GM19395 (cell line): ENCODE measurements at regions not wholly inside any gene's neighbourhood (a gene's known extent, or its start where the extent isn't known, plus 50 kb on each side); places are given as distances from the start of the nearest gene placed in this dataset.

Experiments
- ATAC-seq: cut with Tn5 transposase; IDR thresholded peaks from one replicate; pipeline ENCODE4 v1.9.1; 2021; ENCODE audit warnings: mild to moderate bottlenecking, moderate library complexity; ENCODE audit not compliant: unreplicated experiment

GRCh38 chr1:8147956-8148355 is 121.8 kb upstream of the ERRFI1 start:
- ATAC-seq, result no peak

DNA sequence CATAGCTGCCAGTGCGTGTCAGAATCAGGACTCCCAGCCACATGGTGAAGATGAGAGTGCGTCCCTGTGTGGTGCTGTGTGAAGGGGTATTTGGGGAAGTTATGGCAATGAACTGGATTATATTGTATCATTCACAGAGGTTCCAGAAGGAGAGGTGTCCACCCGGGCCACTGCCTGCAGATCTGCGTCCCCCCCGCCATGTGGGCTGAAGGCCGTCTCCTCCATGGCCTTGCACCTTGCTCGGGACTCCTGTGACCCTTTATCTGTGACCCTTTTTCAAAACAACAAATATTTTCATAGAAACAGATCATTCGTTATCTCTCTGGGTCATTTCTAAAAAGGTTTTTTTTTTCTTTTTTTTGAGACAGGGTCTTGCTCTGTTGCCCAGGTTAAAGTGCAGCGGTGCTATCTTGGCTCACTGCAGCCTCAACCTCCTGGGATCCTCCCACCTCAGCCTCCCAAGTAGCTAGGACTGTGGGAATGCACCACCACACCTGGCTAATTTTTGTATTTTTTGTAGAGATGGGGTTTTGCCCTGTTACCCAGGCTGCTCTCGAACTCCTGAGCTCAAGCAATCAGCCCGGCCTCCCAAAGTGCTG is 120.2 kb upstream of the ERRFI1 start:
- no peak for ATAC-seq

DNA sequence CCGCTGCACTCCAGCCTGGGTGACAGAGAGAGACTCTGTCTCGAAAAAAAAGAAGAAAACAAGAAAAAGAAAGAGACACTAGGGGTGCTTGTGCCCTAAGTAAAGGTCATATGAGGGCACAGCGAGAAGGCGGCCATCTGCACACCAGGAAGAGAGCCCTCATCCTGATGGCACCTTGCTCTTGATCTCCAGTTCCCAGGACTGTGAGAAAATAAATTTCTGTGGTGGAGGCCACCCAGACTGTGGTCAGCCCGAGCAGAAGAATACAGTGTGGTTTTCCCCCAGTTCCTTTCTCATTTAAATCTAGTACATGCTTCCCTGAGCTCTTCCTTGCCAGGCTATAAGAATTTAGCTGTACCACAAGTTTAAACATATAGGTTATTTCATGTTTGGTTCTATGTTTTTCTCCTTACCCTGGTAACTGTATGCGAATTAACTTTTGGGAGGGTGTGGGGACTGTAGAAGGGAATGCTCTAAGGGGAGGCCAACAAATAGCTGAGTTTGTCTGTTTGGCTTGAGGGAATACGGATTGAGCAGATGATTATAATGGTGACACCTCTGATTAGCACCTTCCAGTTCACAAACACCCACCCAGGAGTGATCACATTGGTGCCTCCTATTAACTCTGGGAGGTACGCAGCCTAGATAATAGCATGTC is 119.6 kb upstream of the ERRFI1 start:
- no peak for ATAC-seq

DNA sequence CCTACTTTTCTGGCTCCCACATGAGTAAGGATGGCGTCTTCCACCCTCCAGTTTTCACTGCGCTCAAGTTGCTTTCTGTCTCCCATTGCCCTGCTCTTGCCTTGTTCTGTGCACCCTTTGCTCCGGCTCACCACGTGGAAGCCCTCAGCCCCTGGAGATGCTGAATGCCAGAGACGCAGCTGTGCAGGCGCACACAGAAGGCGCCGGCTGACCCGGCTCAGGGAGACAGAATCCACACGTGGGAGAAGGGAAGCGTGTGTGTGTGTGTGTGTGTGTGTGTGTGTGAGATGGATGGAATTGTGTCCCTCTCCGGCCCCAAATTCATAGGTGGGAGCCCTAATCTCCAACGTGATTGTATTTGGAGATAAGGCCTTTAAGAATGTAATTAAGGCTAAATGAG is 118.2 kb upstream of the ERRFI1 start:
- no peak for ATAC-seq

GRCh38 chr1:8142955-8143629 is 117.0 kb upstream of the ERRFI1 start:
- no peak for ATAC-seq

GRCh38 chr1:8139941-8140340 is 113.8 kb upstream of the ERRFI1 start:
- ATAC-seq, result no peak

DNA sequence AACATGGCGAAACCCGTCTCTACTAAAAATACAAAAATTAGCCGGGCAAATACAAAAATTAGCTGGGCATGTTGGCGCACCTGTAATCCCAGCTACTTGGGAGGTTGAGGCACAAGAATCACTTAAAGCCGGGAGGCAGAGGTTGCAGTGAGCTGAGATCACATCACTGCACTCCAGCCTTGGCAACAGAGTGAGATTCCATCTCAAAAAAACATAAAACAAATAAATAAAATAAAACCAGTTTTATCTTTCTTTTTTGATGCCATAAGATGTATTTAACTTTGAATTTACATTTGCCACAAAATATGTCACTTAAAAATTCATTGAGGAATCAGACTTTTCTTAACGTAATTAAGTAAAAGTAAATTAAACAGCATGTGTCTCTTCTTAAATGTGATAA is 113.3 kb upstream of the ERRFI1 start:
- ATAC-seq, result no peak

DNA sequence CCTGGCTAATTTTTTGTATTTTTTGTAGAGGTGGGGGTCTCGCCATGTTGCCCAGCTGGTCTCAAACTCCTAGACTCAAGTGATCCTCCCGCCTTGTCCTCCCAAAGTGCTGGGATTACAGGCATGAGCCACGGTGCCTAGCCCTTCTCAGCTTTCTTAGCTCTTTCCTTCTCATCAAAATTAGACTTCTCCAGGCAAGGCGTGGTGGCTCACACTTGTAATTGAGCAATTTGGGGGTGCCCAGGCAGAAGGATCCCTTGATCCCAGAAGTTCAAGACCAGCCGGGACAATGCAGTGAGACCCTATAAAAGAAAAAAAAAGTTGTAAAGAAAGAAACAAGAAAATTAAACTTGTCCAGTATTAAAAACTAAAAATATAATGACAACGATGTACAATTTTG is 112.6 kb upstream of the ERRFI1 start:
- no peak for ATAC-seq

DNA sequence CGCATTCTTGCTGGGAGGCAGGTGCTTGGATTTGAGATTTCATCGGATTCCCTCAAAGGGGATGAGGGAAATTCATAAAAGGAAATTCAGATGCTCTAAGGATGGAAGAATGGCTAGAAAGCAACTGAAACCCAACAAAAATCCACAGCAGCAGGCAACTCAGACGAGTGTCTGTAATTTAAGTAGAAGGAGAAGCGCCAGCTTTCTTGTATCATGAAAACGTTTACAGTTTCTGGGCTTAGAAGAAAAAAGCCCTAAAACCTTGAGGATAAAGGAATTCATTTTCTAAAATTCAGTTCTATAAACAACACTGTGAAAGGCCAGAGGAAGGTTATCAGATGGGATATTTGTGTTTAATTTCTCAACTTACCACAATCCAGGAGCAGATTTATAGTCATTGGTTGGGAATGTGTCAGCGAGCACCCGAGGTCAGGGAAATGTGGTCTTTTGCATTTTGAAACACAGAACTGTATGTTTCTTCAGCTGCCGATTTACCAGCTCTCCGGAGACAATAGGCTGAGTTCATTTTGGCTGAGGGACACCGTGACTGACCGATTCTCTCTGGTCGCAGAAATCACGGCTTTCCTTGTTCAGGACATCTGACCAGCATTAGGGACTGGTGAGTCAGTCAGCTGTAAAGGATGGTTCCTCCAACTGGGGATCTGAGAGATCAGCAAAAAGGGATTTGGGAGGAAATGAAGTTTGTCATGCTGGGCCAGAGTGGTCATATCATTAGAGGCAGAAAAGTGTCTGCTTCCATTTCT is 111.6 kb upstream of the ERRFI1 start:
- ATAC-seq, result no peak

GRCh38 chr1:8136766-8137165 is 110.7 kb upstream of the ERRFI1 start:
- ATAC-seq, result no peak

- no peak for ATAC-seq
Measured at GRCh38 chr1:8135250-8135649, 109.1 kb upstream of the ERRFI1 start.

- ATAC-seq, result no peak
Measured at GRCh38 chr1:8134546-8135235, 108.6 kb upstream of the ERRFI1 start.

DNA sequence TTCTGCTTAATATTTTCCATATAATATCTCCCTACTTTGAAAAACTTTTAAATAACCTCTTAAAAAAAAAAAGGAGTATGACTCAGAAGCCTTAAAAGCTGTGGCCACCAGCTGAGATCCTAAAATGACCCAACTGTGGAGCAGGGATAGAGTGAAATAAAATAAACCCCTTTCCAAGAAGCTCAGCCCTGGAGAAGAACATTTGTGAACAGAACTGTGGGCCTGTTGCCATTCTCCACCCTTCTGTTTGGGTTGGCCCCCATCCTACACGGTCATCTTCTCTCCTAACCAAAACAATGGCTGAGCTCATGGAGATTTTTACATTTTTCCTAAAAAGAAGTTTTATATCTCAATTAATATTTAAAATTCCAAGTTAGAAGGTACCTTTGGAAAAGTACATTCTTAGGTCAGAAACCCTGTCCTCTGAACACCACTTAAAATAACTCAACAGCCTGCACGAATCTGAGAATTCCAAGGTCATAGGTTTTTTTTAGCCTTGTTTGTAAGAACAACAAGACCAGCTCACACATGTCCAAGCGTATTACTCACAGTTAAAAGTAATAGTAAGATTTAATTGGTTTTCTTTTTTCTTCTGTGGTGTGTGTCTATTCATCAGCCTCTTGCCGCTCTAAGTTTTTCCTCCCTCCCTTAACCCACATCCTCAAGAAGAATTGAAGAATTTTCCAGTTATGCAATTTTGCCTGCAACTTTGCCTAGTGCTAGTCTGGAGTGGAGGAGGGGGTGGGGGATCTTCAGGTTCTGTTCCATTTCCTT is 107.7 kb upstream of the ERRFI1 start:
- ATAC-seq, result no peak

DNA sequence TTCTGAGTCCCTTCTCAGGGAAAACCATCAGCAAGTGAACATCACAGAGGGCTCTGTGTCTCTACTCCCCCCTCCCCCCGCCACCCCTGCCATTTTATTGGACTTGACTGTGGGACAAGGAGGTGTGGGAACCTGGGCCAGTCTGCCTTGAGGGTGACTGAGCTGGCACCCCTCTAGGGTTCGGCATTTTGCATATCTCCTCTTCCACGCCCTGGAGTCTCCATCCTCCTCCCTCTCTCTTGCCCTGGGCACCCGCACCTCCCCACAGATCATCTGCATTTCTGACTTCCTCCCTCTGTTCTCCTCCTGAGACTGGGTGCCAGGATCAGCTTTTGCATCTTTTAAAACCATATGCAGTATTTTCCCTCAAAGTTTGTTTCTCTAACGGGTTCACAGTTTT is 107.1 kb upstream of the ERRFI1 start:
- no peak for ATAC-seq

DNA sequence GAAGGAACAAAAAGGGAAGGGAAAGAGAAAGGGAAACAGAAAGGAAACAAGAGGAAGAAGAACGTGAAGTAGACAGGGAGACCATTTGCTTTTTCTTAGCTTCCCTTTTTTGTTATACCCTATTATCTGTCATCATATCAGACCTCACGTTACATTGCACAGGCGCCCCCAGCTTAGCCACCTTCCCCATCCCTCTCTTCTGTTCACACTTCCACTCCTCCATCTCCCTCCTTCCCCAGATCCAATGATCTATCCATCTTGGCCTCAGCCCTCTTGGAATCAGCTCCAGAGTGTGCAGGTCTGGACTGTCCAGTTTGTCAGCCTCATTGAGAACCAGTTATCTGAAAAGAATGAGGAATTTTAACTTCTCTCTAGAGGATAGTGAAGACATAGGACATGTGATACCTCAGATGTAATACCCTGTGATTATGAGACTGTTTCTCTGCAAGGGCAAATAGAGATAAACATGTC is 101.1 kb upstream of the ERRFI1 start:
- ATAC-seq, result no peak

- ATAC-seq, result no peak
Measured at GRCh38 chr1:8122477-8123407, 96.6 kb upstream of the ERRFI1 start.

GRCh38 chr1:8122160-8122476 is 96.0 kb upstream of the ERRFI1 start:
- ATAC-seq, result no peak

- no peak for ATAC-seq
Measured at GRCh38 chr1:8121261-8122159, 95.4 kb upstream of the ERRFI1 start.
